H1 (cell line): ENCODE measurements at regions not wholly inside any gene's neighbourhood (a gene's known extent, or its start where the extent isn't known, plus 50 kb on each side); places are given as distances from the start of the nearest gene placed in this dataset.

Experiments
- CTCF ChIA-PET: fragments of 300-600 bp; sonication (Branson Sonifier 250); formaldehyde crosslinking; loops from one replicate; lab custom pipeline; 2021; ENCODE audit not compliant: partially characterized antibody; lab: Charles Lee
- POLR2A ChIA-PET: fragments of 300-600 bp; sonication (Branson Sonifier 250); formaldehyde crosslinking; loops from one replicate; lab custom pipeline; 2021; ENCODE audit warnings: inconsistent platforms; ENCODE audit not compliant: partially characterized antibody; lab: Charles Lee
- DNase-seq, 2 experiments: peaks; one replicate each; pipeline versions ENCODE4 v3.0.0 to v3.0.0-alpha.2; 2010 to 2022; ENCODE audit warnings: low spot score in 2 of 2, low read depth in 1 of 2, mixed read lengths in 1 of 2
- FAIRE-seq: peaks from 2 replicates; lab custom pipeline; 2011; peaks lifted over from hg19 to GRCh38; lab: Jason Lieb, UNC
- H2AFZ ChIP-seq: 2 replicates; pipeline ENCODE4 v1.8.1; 2012; ENCODE audit warnings: low read length, inconsistent platforms
- H2AK5ac ChIP-seq: 2 replicates; pipeline ENCODE4 v1.6.1; 2013; ENCODE audit warnings: low read depth, low read length
- H2BK120ac ChIP-seq: replicated peaks from 2 replicates; pipeline ENCODE3; 2013; ENCODE audit warnings: low read depth, low read length, inconsistent platforms
- H2BK12ac ChIP-seq: 2 replicates; pipeline ENCODE4 v1.6.1; 2013; ENCODE audit warnings: low read depth, low read length
- H2BK15ac ChIP-seq: 2 replicates; pipeline ENCODE4 v1.6.1; 2013; ENCODE audit warnings: low read length
- H2BK20ac ChIP-seq: 2 replicates; pipeline ENCODE4 v1.6.1; 2013; ENCODE audit warnings: low read length
- H2BK5ac ChIP-seq: 2 replicates; pipeline ENCODE4 v1.6.1; 2013; ENCODE audit warnings: low read depth, low read length
- H3K14ac ChIP-seq: 2 replicates; pipeline ENCODE4 v1.6.1; 2013; ENCODE audit warnings: inconsistent platforms; ENCODE audit not compliant: insufficient read length
- H3K18ac ChIP-seq: 2 replicates; pipeline ENCODE4 v1.6.1; 2013; ENCODE audit warnings: low read length; ENCODE audit errors: extremely low read depth
- H3K23ac ChIP-seq: 2 replicates; pipeline ENCODE4 v1.6.1; 2013; ENCODE audit warnings: inconsistent platforms; ENCODE audit not compliant: insufficient read length
- H3K23me2 ChIP-seq: 2 replicates; pipeline ENCODE4 v1.6.1; 2013; ENCODE audit warnings: low read depth, low read length
- H3K27ac ChIP-seq: 2 replicates; pipeline ENCODE4 v1.6.1; 2011; ENCODE audit warnings: low read depth, low read length, inconsistent platforms
- H3K27me3 ChIP-seq, 4 experiments: replicated peaks in 1 of 4; 1 replicate in 1 of 4; 2 replicates in 3 of 4; pipeline versions ENCODE4 v1.6.1 to v1.8.1; 2011 to 2013; ENCODE audit warnings: low read length in 3 of 4, mild to moderate bottlenecking in 3 of 4, inconsistent platforms in 2 of 4, mixed read lengths in 2 of 4, moderate library complexity in 1 of 4; ENCODE audit not compliant: control insufficient read depth in 3 of 4, insufficient read depth in 3 of 4; ENCODE audit errors: extremely low read depth in 1 of 4
- H3K36me3 ChIP-seq, 4 experiments: 2 replicates each; pipeline versions ENCODE4 v1.6.1 to v1.8.1; 2011 to 2013; ENCODE audit warnings: mild to moderate bottlenecking in 4 of 4, low read length in 3 of 4, moderate library complexity in 2 of 4, control low read depth in 1 of 4, inconsistent platforms in 1 of 4; ENCODE audit not compliant: insufficient read depth in 4 of 4, control insufficient read depth in 2 of 4
- H3K4ac ChIP-seq: replicated peaks from 2 replicates; pipeline ENCODE3; 2013; ENCODE audit warnings: low read length, low read depth, mixed read lengths, inconsistent platforms; ENCODE audit not compliant: insufficient read length
- H3K4me1 ChIP-seq, 4 experiments: replicated peaks in 1 of 4; 1 replicate in 1 of 4; 2 replicates in 3 of 4; pipeline versions ENCODE4 v1.6.1 to v1.8.1; 2011 to 2013; ENCODE audit warnings: low read length in 3 of 4, inconsistent platforms in 2 of 4, mixed read lengths in 1 of 4; ENCODE audit not compliant: insufficient read depth in 4 of 4, control insufficient read depth in 3 of 4
- H3K4me2 ChIP-seq, 2 experiments: 2 replicates each; pipeline versions ENCODE4 v1.6.1 to v1.8.1; 2011 to 2013; ENCODE audit warnings: low read depth in 2 of 2, low read length in 2 of 2, control low read depth in 1 of 2, inconsistent platforms in 1 of 2, mild to moderate bottlenecking in 1 of 2; ENCODE audit not compliant: insufficient read depth in 1 of 2
- H3K4me3 ChIP-seq, 4 experiments: fragments of 200-600, 300-600 bp in 1 of 4; sonication (generic), shearing (Covaris generic), sonication (Bioruptor Twin) in 1 of 4; 2 replicates each; pipeline versions ENCODE4 v1.5.1 to v1.8.1; 2011 to 2016; ENCODE audit warnings: low read length in 4 of 4, low read depth in 3 of 4, control low read depth in 2 of 4, inconsistent platforms in 2 of 4, mild to moderate bottlenecking in 2 of 4, mixed read lengths in 1 of 4, moderate library complexity in 1 of 4; ENCODE audit not compliant: insufficient read depth in 2 of 4; ENCODE audit errors: extremely low read depth in 1 of 4
- H3K56ac ChIP-seq: replicated peaks from 2 replicates; pipeline ENCODE3; 2013; ENCODE audit warnings: low read depth, mild to moderate bottlenecking, mixed read lengths, low read length, inconsistent platforms; ENCODE audit not compliant: insufficient read length
- H3K79me1 ChIP-seq: 2 replicates; pipeline ENCODE4 v1.6.1; 2013; ENCODE audit warnings: low read depth, low read length, control low read depth
- H3K79me2 ChIP-seq, 2 experiments: 2 replicates each; pipeline versions ENCODE4 v1.6.1 to v1.8.1; 2012 to 2013; ENCODE audit warnings: low read length in 2 of 2, mild to moderate bottlenecking in 2 of 2, inconsistent platforms in 1 of 2; ENCODE audit not compliant: insufficient read depth in 2 of 2, control insufficient read depth in 1 of 2
- H3K9ac ChIP-seq, 4 experiments: replicated peaks in 1 of 4; 1 replicate in 1 of 4; 2 replicates in 3 of 4; pipeline versions ENCODE4 v1.6.1 to v1.8.1; 2011 to 2013; ENCODE audit warnings: low read depth in 3 of 4, low read length in 3 of 4, control low read depth in 2 of 4, mild to moderate bottlenecking in 2 of 4, moderate library complexity in 2 of 4, inconsistent platforms in 1 of 4; ENCODE audit errors: extremely low read depth in 1 of 4
- H3K9me3 ChIP-seq, 2 experiments: 2 replicates each; pipeline versions ENCODE4 v1.6.1 to v1.8.1; 2012 to 2013; ENCODE audit warnings: mild to moderate bottlenecking in 2 of 2, moderate library complexity in 2 of 2, control low read depth in 1 of 2, inconsistent platforms in 1 of 2, low read depth in 1 of 2, low read length in 1 of 2, mixed read lengths in 1 of 2; ENCODE audit not compliant: insufficient read depth in 2 of 2
- H4K20me1 ChIP-seq, 2 experiments: replicated peaks in 1 of 2; 2 replicates each; pipeline versions ENCODE3 to v1.8.1; 2011 to 2013; ENCODE audit warnings: inconsistent platforms in 2 of 2, low read length in 2 of 2, mild to moderate bottlenecking in 1 of 2; ENCODE audit not compliant: insufficient read depth in 2 of 2, control insufficient read depth in 1 of 2
- H4K5ac ChIP-seq: 2 replicates; pipeline ENCODE4 v1.6.1; 2013; ENCODE audit warnings: low read length, low read depth, mixed read lengths, inconsistent platforms; ENCODE audit not compliant: insufficient read length
- H4K8ac ChIP-seq: 2 replicates; pipeline ENCODE4 v1.8.0; 2013; ENCODE audit warnings: mild to moderate bottlenecking, moderate library complexity, low read length, inconsistent platforms; ENCODE audit not compliant: insufficient read depth; ENCODE audit errors: extremely low read depth
- H4K91ac ChIP-seq: replicated peaks from 2 replicates; pipeline ENCODE3; 2013; ENCODE audit warnings: low read length, mixed read lengths, inconsistent platforms; ENCODE audit not compliant: insufficient read length
- BRCA1 ChIP-seq: IDR thresholded peaks from 2 replicates; pipeline ENCODE4 v1.6.1; 2012; ENCODE audit warnings: low read depth, low read length, improper control_type of control experiment
- EP300 ChIP-seq, 2 experiments: IDR thresholded peaks; 1 replicate in 1 of 2; 2 replicates in 1 of 2; pipeline ENCODE4 v1.6.1; 2011 to 2012; ENCODE audit warnings: low read depth in 2 of 2, low read length in 2 of 2, mild to moderate bottlenecking in 2 of 2, borderline replicate concordance in 1 of 2, inconsistent platforms in 1 of 2, moderate library complexity in 1 of 2
- EZH2 ChIP-seq: fragments of 200-600 bp; sonication (generic); IDR thresholded peaks from 2 replicates; pipeline ENCODE4 v1.7.1; 2012; ENCODE audit warnings: low read depth, mild to moderate bottlenecking, moderate library complexity, low read length, inconsistent platforms; ENCODE audit not compliant: severe bottlenecking
- JUN ChIP-seq: IDR thresholded peaks from 2 replicates; pipeline ENCODE4 v1.6.1; 2011; ENCODE audit warnings: low read depth, mild to moderate bottlenecking, improper control_type of control experiment, low read length
- JUND ChIP-seq: IDR thresholded peaks from 2 replicates; pipeline ENCODE4 v1.6.1; 2011; ENCODE audit warnings: mild to moderate bottlenecking, improper control_type of control experiment, low read length
- KDM5A ChIP-seq: fragments of 200-600 bp; IDR thresholded peaks from 2 replicates; pipeline ENCODE4 v1.7.1; 2012; ENCODE audit warnings: mild to moderate bottlenecking, low read length, inconsistent platforms, mixed read lengths
- NRF1 ChIP-seq: IDR thresholded peaks from 2 replicates; pipeline ENCODE4 v1.6.1; 2011; ENCODE audit warnings: mild to moderate bottlenecking, low read depth, low read length, improper control_type of control experiment
- RAD21 ChIP-seq, 2 experiments: IDR thresholded peaks in 1 of 2; conservative IDR thresholded peaks in 1 of 2; 2 replicates each; pipeline ENCODE4 v1.6.1; 2011; ENCODE audit warnings: low read depth in 2 of 2, low read length in 2 of 2, improper control_type of control experiment in 1 of 2, inconsistent platforms in 1 of 2, mild to moderate bottlenecking in 1 of 2, moderate library complexity in 1 of 2
- RFX5 ChIP-seq: IDR thresholded peaks from 2 replicates; pipeline ENCODE4 v1.6.1; 2011; ENCODE audit warnings: low read depth, low read length, improper control_type of control experiment, borderline replicate concordance
- SAP30 ChIP-seq: fragments of 300-600 bp; sonication (generic); IDR thresholded peaks from 2 replicates; pipeline ENCODE4 v1.7.1; 2012; ENCODE audit warnings: low read length, moderate library complexity, mild to moderate bottlenecking, inconsistent platforms; ENCODE audit not compliant: insufficient read depth, insufficient replicate concordance
- SIX5 ChIP-seq: IDR thresholded peaks from 2 replicates; pipeline ENCODE4 v1.6.1; 2011; ENCODE audit warnings: mild to moderate bottlenecking, low read depth, low read length
- SUZ12 ChIP-seq: fragments of 200-600 bp; sonication (generic); IDR thresholded peaks from 2 replicates; pipeline ENCODE4 v1.6.1; 2012; ENCODE audit warnings: mild to moderate bottlenecking, inconsistent platforms, low read length, moderate library complexity, mixed read lengths
- TAF1 ChIP-seq: IDR thresholded peaks from 2 replicates; pipeline ENCODE4 v1.6.1; 2011; ENCODE audit warnings: mild to moderate bottlenecking, low read depth, low read length
- ZNF274 ChIP-seq: IDR thresholded peaks from 2 replicates; pipeline ENCODE4 v1.7.0; 2012; ENCODE audit warnings: low read length, borderline replicate concordance; ENCODE audit errors: extremely low read depth
- WGBS, 2 experiments: shearing (Covaris generic) in 1 of 2; methylation state at CpG; one replicate each; pipeline versions ENCODE4 v1.1.6 to v1.1.7; 2013 to 2015; ENCODE audit warnings: low lambda C conversion rate in 2 of 2, mixed read lengths in 2 of 2, inconsistent platforms in 1 of 2, low coverage in 1 of 2, missing lambda C conversion rate in 1 of 2; ENCODE audit not compliant: insufficient replicate concordance in 2 of 2, insufficient coverage in 1 of 2, insufficient read length in 1 of 2; ENCODE audit errors: extremely low coverage in 1 of 2, missing lambda C conversion rate in 1 of 2; 5-methylcytosine and 5-hydroxymethylcytosine counted together

DNA sequence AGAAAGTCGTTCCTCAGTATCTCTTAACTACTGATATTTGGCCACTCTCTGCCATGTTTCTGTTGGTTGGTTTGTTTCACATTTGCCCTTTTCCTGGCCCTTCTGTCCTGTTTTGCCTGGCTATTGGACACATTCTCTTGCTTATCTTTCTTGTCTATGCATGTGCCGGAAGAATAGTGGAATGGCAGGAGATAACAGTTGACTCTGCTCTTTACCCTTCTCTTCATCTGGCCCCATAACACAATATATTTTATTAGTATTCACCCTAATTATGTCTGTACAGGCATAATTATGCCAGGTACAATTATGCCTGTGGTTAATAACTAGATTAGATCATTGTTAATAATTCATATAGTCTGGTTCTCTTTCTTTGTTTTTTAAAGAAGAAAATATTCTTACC lies 243.5 kb upstream of the LMO3 start:
- Histone ChIP-seq H2BK15ac (no peak overlapping the region), H2BK20ac (no peak overlapping the region), H3K9ac (no peak overlapping the region), H3K4me2 (no peak overlapping the region), H4K20me1 (no peaks in the 10 kb centered on the region), H3K27me3 (no peaks in the 10 kb centered on the region), H3K18ac (no peak overlapping the region), H3K14ac (no peak overlapping the region), H3K4me3 (no peak overlapping the region), H4K8ac (no peak overlapping the region), H2BK12ac (no peak overlapping the region), H3K23ac (no peak overlapping the region), H4K91ac (no peak overlapping the region), H3K36me3 (no peaks in the 10 kb centered on the region), H2AK5ac (no peak overlapping the region), H2AFZ (no peak overlapping the region), H3K56ac (no peak overlapping the region), H2BK120ac (no peak overlapping the region), H3K9me3 (no peaks in the 10 kb centered on the region), H3K4ac (no peak overlapping the region), H3K4me1 (no peaks in the 10 kb centered on the region), H3K79me2 (no peaks in the 10 kb centered on the region), H2BK5ac (no peak overlapping the region), H3K27ac (no peak overlapping the region), H3K79me1 (no peaks in the 10 kb centered on the region), H3K23me2 (no peaks in the 10 kb centered on the region), H4K5ac (no peak overlapping the region)
- WGBS, 2 experiments, result 89% methylated on average over 2 of the region's 2 CpGs; no CpG with 5 or more reads in 1 of the 2 experiments
- TF ChIP-seq KDM5A, result no peak
- TF ChIP-seq EZH2, result no peak
- TF ChIP-seq NRF1, result no peak
- no peak for TF ChIP-seq JUND
- TF ChIP-seq TAF1, result no peak
- TF ChIP-seq EP300 (IDR thresholded peaks at IDR 0.05; ENCODE audit: borderline replicate concordance in 1 of 2, low read depth in 2 of 2, low read length in 2 of 2), result no peak
- TF ChIP-seq RAD21 (IDR thresholded peaks at IDR 0.05 in 1 of 2, conservative IDR thresholded peaks at IDR 0.05 in 1 of 2; ENCODE audit: low read depth in 2 of 2, low read length in 2 of 2), result no peak
- no peak for TF ChIP-seq SIX5
- TF ChIP-seq RFX5, result no peak
- no peak for TF ChIP-seq SAP30
- no peak for TF ChIP-seq ZNF274
- TF ChIP-seq BRCA1, result no peak
- TF ChIP-seq JUN, result no peak
- TF ChIP-seq SUZ12, result no peak
- ChIA-PET POLR2A (no interaction called here), CTCF (no interaction called here)
- DNase-seq (no peak), FAIRE-seq (no peak)
